Forelimb muscle (tissue), 1 donor: ENCODE measurements at regions not wholly inside any gene's neighbourhood (a gene's known extent, or its start where the extent isn't known, plus 50 kb on each side); places are given as distances from the start of the nearest gene placed in this dataset.
A peak's percentile ranks its signal among the peaks of the same experiment; 100 is the strongest.

Experiments
- DNase-seq: peaks from one replicate; pipeline ENCODE4 v3.0.0-alpha.2; 2013; ENCODE audit warnings: low read depth

- DNase-seq = no peak
Observed at GRCh38 chr4:123096038-123096437, 173.6 kb upstream of the NUDT6 start.

GRCh38 chr4:123102897-123103471 is 180.6 kb upstream of the NUDT6 start:
- no peak for DNase-seq

- no peak for DNase-seq
Observed at GRCh38 chr4:123104310-123105025, 182.1 kb upstream of the NUDT6 start.

GRCh38 chr4:123105026-123105420 is 182.6 kb upstream of the NUDT6 start:
- no peak for DNase-seq

GRCh38 chr4:123106747-123107146 is 184.3 kb upstream of the NUDT6 start:
- DNase-seq = no peak

- DNase-seq = no peak
Observed at GRCh38 chr4:123107444-123108252, 185.3 kb upstream of the NUDT6 start.

GRCh38 chr4:123109139-123109538 is 186.7 kb upstream of the NUDT6 start:
- no peak for DNase-seq

- peak; percentile 74 for DNase-seq
Observed at GRCh38 chr4:123110147-123110546, 187.8 kb upstream of the NUDT6 start.

- DNase-seq = no peak
Observed at GRCh38 chr4:123110685-123111084, 188.3 kb upstream of the NUDT6 start.

- DNase-seq = peak; percentile 80
Observed at GRCh38 chr4:123113155-123113554, 190.8 kb upstream of the NUDT6 start.

- no peak for DNase-seq
Observed at GRCh38 chr4:123114084-123114914, 191.9 kb upstream of the NUDT6 start.

- DNase-seq = no peak
Observed at GRCh38 chr4:123114915-123115756, 192.7 kb upstream of the NUDT6 start.

GRCh38 chr4:123116412-123116811 is 194.0 kb upstream of the NUDT6 start:
- no peak for DNase-seq

GRCh38 chr4:123120473-123120872 is 198.1 kb upstream of the NUDT6 start:
- no peak for DNase-seq

- no peak for DNase-seq
Observed at GRCh38 chr4:123121241-123121907, 199.0 kb upstream of the NUDT6 start.

- DNase-seq = no peak
Observed at GRCh38 chr4:123125477-123125876, 203.1 kb upstream of the NUDT6 start.

GRCh38 chr4:123127218-123127617 is 204.8 kb upstream of the NUDT6 start:
- no peak for DNase-seq

GRCh38 chr4:123127875-123128274 is 205.5 kb upstream of the NUDT6 start:
- no peak for DNase-seq

GRCh38 chr4:123133397-123134050 is 211.1 kb upstream of the NUDT6 start:
- no peak for DNase-seq

- no peak for DNase-seq
Observed at GRCh38 chr4:123144616-123145015, 222.2 kb upstream of the NUDT6 start.
